Hepatocyte (in vitro differentiated cells): ENCODE measurements at regions not wholly inside any gene's neighbourhood (a gene's known extent, or its start where the extent isn't known, plus 50 kb on each side); places are given as distances from the start of the nearest gene placed in this dataset.

ENCODE experiments used
- DNase-seq: peaks from one replicate; pipeline ENCODE4 v3.0.0-alpha.2; 2016; ENCODE audit warnings: low spot score
- H2AFZ ChIP-seq: fragments of 200-600 bp; sonication (generic); 2 replicates; pipeline ENCODE4 v1.6.0; 2016; ENCODE audit warnings: antibody characterized with exemption, mild to moderate bottlenecking
- H3K27ac ChIP-seq: fragments of 200-600 bp; sonication (generic); 2 replicates; pipeline ENCODE4 v1.5.1; 2016; ENCODE audit warnings: mild to moderate bottlenecking
- H3K27me3 ChIP-seq: fragments of 200-600 bp; sonication (generic); 2 replicates; pipeline ENCODE4 v1.6.1; 2016
- H3K36me3 ChIP-seq: fragments of 200-600 bp; sonication (generic); replicated peaks from 2 replicates; pipeline ENCODE4 v1.5.1; 2016; ENCODE audit warnings: low read depth; ENCODE audit not compliant: insufficient read depth
- H3K4me1 ChIP-seq: fragments of 200-600 bp; sonication (generic); 2 replicates; pipeline ENCODE4 v1.5.1; 2016; ENCODE audit warnings: mild to moderate bottlenecking, moderate library complexity; ENCODE audit not compliant: insufficient read depth
- H3K4me2 ChIP-seq: fragments of 200-600 bp; sonication (generic); 2 replicates; pipeline ENCODE4 v1.6.0; 2016
- H3K4me3 ChIP-seq: fragments of 200-600 bp; sonication (generic); 2 replicates; pipeline ENCODE4 v1.5.1; 2016; ENCODE audit warnings: mild to moderate bottlenecking
- H3K79me2 ChIP-seq: fragments of 200-600 bp; sonication (generic); 2 replicates; pipeline ENCODE4 v1.6.0; 2017; ENCODE audit warnings: mild to moderate bottlenecking
- H3K9me2 ChIP-seq: fragments of 200-600 bp; sonication (generic); replicated peaks from 2 replicates; pipeline ENCODE4 v1.6.0; 2017; ENCODE audit warnings: mild to moderate bottlenecking; ENCODE audit not compliant: insufficient read depth
- H3K9me3 ChIP-seq: fragments of 200-600 bp; sonication (generic); 2 replicates; pipeline ENCODE4 v1.5.1; 2016; ENCODE audit warnings: low read depth, mild to moderate bottlenecking
- H4K20me1 ChIP-seq: fragments of 200-600 bp; sonication (generic); 2 replicates; pipeline ENCODE4 v1.6.0; 2016; ENCODE audit warnings: mild to moderate bottlenecking; ENCODE audit not compliant: insufficient read depth, poor library complexity, severe bottlenecking
- CTCF ChIP-seq: fragments of 200-600 bp; sonication (generic); IDR thresholded peaks from 2 replicates; pipeline ENCODE4 v1.5.1; 2016; ENCODE audit warnings: antibody characterized with exemption, mild to moderate bottlenecking; ENCODE audit not compliant: poor library complexity
- EZH2 ChIP-seq: fragments of 200-600 bp; sonication (generic); IDR thresholded peaks from 2 replicates; pipeline ENCODE4 v1.6.1; 2016; ENCODE audit warnings: antibody characterized with exemption, mild to moderate bottlenecking, borderline replicate concordance
- EZH2phosphoT487 ChIP-seq: fragments of 200-600 bp; sonication (generic); IDR thresholded peaks from one replicate; pipeline ENCODE4 v1.6.1; 2018; ENCODE audit warnings: antibody characterized with exemption, mild to moderate bottlenecking, low read depth, moderate library complexity; ENCODE audit not compliant: unreplicated experiment, severe bottlenecking
- WGBS: methylation state at CpG from one replicate; pipeline ENCODE4 v1.1.6; 2016; ENCODE audit warnings: low lambda C conversion rate; ENCODE audit errors: missing lambda C conversion rate; 5-methylcytosine and 5-hydroxymethylcytosine counted together

GRCh38 chr2:18988631-18989232 is 369.7 kb downstream of the OSR1 start:
- Histone ChIP-seq H2AFZ (no peak overlapping the region), H3K4me2 (no peak overlapping the region)

GRCh38 chr2:18987592-18988073 is 370.8 kb downstream of the OSR1 start:
- DNase-seq: peak; percentile 77
- Histone ChIP-seq H2AFZ (no peak overlapping the region), H3K27ac (no peak overlapping the region)

More at GRCh38 chr2:18988631-18989232, 369.7 kb downstream of the OSR1 start:
- Histone ChIP-seq H3K4me1 (peaks cover 28% of the 10 kb centered on the region), H3K4me3 (no peak overlapping the region), H3K9me2 (no peaks in the 10 kb centered on the region), H3K36me3 (no peaks in the 10 kb centered on the region), H3K79me2 (no peaks in the 10 kb centered on the region), H4K20me1 (no peaks in the 10 kb centered on the region), H3K27ac (peak overlapping the region; percentile 7), H3K27me3 (no peaks in the 10 kb centered on the region), H3K9me3 (no peaks in the 10 kb centered on the region)
- no peak for TF ChIP-seq EZH2phosphoT487
- TF ChIP-seq EZH2: no peak
- TF ChIP-seq CTCF: no peak
- DNase-seq: no peak
- 75% methylated on average over 3 of the region's 3 CpGs for WGBS

GRCh38 chr2:18987016-18987415 is 371.4 kb downstream of the OSR1 start:
- Histone ChIP-seq H3K9me2 (no peaks in the 10 kb centered on the region), H3K9me3 (no peaks in the 10 kb centered on the region), H3K4me1 (peaks cover 28% of the 10 kb centered on the region), H3K27me3 (no peaks in the 10 kb centered on the region), H3K4me2 (no peak overlapping the region), H3K79me2 (no peaks in the 10 kb centered on the region), H3K4me3 (no peak overlapping the region), H3K27ac (peak overlapping the region; percentile 19), H3K36me3 (no peaks in the 10 kb centered on the region), H2AFZ (no peak overlapping the region), H4K20me1 (no peaks in the 10 kb centered on the region)
- no peak for DNase-seq
- 77% methylated on average over 4 of the region's 4 CpGs for WGBS
- TF ChIP-seq EZH2 (no peak), CTCF (no peak), EZH2phosphoT487 (no peak)

More at GRCh38 chr2:18987592-18988073, 370.8 kb downstream of the OSR1 start:
- Histone ChIP-seq H3K4me2 (no peak overlapping the region), H3K4me1 (peaks cover 28% of the 10 kb centered on the region), H3K79me2 (no peaks in the 10 kb centered on the region), H3K36me3 (no peaks in the 10 kb centered on the region), H4K20me1 (no peaks in the 10 kb centered on the region), H3K4me3 (no peak overlapping the region), H3K9me3 (no peaks in the 10 kb centered on the region), H3K9me2 (no peaks in the 10 kb centered on the region), H3K27me3 (no peaks in the 10 kb centered on the region)
- 27% methylated on average over 4 of the region's 4 CpGs for WGBS
- TF ChIP-seq CTCF (peak; percentile 46), EZH2 (no peak)

GRCh38 chr2:18986046-18986445 is 372.4 kb downstream of the OSR1 start:
- Histone ChIP-seq H3K36me3 (no peaks in the 10 kb centered on the region), H3K4me3 (no peak overlapping the region), H3K9me3 (no peaks in the 10 kb centered on the region), H4K20me1 (no peaks in the 10 kb centered on the region), H3K27me3 (no peaks in the 10 kb centered on the region), H3K4me1 (peaks cover 24% of the 10 kb centered on the region), H3K79me2 (no peaks in the 10 kb centered on the region), H3K9me2 (no peaks in the 10 kb centered on the region), H3K4me2 (no peak overlapping the region), H2AFZ (no peak overlapping the region), H3K27ac (no peak overlapping the region)
- TF ChIP-seq CTCF (no peak), EZH2 (no peak), EZH2phosphoT487 (no peak)
- DNase-seq: no peak
